NCI-H1930 (cell line): ENCODE measurements at regions not wholly inside any gene's neighbourhood (a gene's known extent, or its start where the extent isn't known, plus 50 kb on each side); places are given as distances from the start of the nearest gene placed in this dataset.
A peak's percentile ranks its signal among the peaks of the same experiment; 100 is the strongest.

Source experiments
- DNase-seq, 2 experiments: peaks; one replicate each; lab custom pipeline; 2025; lab: John Stamatoyannopoulos, UW

DNA sequence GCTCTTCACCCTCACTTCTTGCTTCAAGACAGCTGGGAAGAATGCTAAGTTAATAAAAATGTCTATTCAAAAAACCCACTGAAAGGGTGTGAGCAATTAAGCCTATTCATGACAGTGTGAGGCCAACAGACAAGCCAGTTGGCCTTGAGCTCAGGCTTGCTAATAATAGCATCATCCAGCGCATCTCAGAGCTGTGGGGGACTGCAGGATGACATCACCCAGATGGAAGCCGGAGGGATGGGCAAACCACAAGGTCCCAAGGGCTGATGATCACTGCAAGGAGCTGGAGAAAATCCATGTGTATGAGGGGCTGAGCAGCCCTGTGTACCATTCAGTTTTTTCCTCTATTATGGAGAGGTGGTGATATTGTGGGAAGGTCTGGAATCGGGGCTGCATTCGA is 770.4 kb downstream of the TNS3 start:
- no peak for DNase-seq

- no peak for DNase-seq
These were observed 770.9 kb downstream of the TNS3 start for GRCh38 chr7:46810986-46811385.

DNA sequence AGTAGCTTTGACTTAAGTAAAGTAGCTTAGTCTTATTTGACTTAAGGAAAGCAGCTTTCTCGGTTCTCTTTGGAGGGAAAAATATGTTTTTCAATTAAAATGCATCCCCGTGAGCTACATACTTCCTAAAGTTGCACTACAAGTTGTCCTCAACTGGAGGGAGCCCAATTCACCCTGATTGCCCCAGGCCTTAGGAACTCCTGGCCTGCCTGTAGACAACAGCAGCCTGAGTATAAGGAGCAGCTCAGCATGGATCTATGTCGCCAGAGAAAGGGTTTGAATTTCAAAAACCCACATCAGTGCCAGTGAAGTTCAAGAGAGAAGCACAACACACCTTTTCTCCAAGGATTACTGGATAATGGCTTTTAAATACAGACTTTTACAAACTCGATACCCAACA is 772.0 kb downstream of the TNS3 start:
- DNase-seq: no peak

- DNase-seq: no peak
These were observed 775.1 kb downstream of the TNS3 start for GRCh38 chr7:46806856-46807255.

GRCh38 chr7:46802479-46802878 is 779.4 kb downstream of the TNS3 start:
- DNase-seq: no peak

DNA sequence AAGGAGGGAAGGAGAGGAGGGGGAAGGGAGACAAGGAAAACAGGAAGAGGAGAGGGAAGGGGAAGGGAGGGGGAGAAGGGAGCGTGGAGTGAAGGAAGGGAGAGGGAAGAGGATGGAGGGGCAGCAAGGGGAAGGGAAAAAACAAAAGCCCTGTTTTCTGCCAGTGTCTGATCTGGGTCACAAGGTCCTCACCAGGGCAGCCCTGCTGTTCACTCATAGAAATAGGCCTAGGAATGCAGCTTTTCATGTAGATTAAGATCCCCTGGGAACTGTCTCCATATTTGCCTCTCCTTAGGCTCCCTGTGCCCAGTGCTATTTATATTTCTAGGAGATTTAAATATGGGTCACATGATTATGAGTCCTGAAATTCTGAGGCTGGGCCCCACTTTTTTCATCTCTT is 790.7 kb downstream of the TNS3 start:
- no peak for DNase-seq

DNA sequence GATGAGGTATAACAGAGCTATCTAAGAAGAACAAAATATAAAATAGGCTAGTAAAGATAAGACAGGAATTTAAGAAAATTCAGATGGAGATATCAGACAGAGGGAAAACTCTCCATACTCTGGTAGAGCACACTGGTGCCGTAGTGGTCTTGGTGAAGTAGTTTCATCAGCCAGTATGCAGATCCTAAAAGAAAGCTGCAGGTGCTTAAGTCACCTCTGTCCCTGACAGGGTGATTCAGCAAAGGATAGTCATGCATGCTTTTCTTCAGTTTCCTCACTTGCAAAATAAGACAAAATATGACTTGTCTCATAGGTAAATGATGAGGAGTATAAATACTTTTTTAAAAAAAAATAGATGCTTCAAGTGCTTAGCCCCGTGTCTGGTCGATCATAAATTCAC is 794.9 kb downstream of the TNS3 start:
- no peak for DNase-seq

- DNase-seq: no peak
These were observed 795.5 kb downstream of the TNS3 start for GRCh38 chr7:46786221-46786954.

DNA sequence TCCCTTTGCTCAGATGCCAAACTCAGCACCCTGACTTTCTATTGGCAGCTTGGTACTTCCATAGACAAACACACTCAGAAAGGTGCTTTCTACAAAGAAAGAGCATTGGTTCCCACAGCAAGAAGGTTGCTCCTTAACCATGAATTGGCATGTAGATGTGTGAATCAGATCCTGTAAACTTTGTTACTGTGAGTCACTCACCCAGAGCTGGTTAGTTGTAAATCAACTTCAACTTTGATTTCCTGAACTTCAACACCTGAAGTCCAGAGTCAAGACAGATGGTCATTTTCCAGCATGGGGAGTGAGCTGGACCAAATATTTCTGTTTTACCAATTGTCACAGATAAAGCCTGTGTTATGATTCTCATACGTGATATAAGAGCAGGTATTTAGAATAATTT is 797.2 kb downstream of the TNS3 start:
- DNase-seq: no peak

- DNase-seq: no peak
These were observed 799.9 kb downstream of the TNS3 start for GRCh38 chr7:46781901-46782439.

GRCh38 chr7:46776790-46777189 is 805.1 kb downstream of the TNS3 start:
- peak in 1 of 2 experiments; percentile 6 for DNase-seq

DNA sequence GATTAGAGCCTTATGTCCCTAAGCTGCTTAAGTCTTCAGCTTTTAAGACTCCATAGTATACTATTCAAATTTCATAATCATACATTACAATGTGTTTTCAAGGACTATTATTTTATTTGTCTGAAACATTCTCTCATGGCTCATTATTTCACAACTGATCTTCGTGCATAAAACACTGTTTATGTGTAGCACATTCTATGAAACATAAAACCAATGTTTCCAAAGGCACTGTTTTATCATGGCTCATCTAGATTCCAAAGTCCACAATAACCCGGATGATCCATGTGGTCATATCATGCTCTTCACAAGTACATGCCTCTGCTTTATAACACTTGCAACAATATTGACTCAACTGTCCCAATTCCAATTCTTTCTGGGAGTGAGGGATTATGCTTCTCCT is 806.1 kb downstream of the TNS3 start:
- DNase-seq: no peak

DNA sequence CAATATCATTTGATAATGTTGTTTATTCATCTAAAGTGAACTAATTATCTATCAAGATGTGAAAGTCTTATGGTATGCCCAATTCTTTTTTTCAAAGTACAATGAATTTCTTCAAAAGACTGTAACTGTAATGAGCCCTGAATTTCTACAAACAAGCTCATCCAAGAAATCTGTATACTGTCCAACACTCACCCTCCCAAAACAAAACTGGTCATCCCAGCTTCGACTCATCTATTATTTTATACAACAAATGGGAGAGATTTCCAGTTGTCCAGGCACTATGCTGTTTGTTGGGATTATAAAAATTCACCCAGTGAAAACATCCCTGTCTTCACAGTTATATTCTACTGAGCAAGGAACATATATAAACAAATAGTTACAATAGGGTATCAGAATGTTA is 806.9 kb downstream of the TNS3 start:
- DNase-seq: no peak

DNA sequence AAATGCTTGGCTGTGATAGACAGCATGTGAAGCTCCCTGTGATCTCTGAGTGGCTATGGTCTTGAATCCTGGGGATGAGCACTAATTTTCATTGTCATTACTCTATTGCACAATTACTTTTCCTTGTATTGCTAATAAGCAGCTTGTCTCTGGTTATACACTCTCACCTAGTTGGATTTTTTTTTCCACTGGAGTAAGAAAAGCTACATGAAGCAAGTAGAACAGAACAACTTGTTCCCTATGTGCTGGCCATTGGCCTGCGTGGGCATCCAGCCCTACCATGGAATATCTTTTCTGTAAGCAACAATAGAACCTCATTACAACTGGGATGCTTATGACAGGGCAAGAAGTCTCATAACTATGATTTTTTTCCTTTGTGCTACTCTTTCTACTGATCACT is 807.4 kb downstream of the TNS3 start:
- no peak for DNase-seq

DNA sequence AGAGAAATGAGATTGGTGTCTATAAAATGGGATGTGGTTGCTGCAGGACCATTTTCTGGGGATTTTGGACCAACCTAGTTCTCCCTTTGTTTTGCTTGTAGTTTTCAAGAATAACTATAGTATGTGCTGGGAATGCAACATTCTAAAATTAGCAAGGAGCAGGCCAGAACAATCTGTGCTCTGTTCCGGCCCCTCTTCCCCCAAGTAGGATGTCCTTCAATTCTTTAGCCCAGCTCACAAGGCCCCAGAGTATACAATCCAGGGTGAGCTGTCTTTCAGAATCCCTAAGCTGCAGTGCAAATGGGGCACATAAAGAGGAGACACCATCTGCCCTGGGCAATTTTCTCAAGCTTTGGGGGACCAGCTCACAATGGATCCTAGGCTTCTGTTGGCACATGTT is 809.1 kb downstream of the TNS3 start:
- no peak for DNase-seq

DNA sequence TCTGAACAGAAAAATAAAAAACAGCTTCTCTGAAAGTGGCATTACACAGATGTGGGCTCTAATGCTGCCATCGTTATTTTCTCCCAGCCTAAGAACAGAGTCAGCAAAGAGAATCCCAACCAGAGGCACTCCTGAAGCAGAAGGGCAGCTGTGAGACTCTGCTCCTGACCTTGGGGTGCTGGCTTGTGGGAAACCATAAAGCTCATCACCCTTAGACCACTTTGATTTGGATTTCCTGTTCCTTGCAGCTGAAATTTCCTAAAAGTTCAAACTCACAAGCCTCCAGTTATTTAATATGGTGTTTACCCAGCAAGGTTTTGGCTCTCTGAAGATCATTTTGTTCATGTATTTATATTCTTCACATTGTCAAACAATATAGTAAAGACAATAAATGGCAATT is 814.8 kb downstream of the TNS3 start:
- DNase-seq: no peak

GRCh38 chr7:46764100-46764936 is 817.6 kb downstream of the TNS3 start:
- DNase-seq: no peak

- DNase-seq: no peak
These were observed 818.6 kb downstream of the TNS3 start for GRCh38 chr7:46763344-46763743.

DNA sequence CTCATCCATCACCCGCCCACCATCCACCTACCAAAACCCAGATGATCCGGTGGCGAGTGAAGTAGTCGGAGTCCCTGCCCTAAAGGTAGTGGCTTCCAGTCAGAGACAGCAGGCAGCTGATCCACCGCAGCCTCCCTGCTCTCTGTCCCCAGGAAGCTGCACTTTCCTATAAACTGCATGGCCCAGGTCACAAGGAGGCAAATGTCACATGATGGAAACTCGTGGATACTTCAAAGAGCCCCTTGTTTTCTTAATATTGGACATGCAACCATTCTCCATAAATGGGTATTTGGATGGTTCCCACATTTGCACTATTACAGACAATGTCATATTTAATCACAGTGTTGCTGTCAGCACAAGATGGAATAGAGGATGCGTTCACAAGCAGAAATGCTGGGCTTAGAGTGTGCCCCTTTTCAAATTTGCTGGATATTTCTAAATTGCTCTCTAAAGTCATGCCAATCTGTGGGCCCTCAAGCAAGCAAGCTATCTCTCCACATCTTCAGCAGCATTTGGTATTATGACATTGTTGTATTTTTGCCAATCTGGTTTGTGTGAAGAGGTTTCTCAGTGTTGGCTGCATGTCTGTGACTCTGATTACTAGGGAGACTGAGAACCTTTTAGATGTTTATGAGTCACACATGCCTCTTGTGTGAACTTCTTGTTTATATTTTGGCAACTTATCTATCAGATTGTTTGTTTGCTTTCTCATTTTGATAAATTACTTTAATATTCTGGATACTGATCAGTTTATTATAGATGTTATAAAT is 822.0 kb downstream of the TNS3 start:
- no peak for DNase-seq

GRCh38 chr7:46756996-46757395 is 824.9 kb downstream of the TNS3 start:
- no peak for DNase-seq

DNA sequence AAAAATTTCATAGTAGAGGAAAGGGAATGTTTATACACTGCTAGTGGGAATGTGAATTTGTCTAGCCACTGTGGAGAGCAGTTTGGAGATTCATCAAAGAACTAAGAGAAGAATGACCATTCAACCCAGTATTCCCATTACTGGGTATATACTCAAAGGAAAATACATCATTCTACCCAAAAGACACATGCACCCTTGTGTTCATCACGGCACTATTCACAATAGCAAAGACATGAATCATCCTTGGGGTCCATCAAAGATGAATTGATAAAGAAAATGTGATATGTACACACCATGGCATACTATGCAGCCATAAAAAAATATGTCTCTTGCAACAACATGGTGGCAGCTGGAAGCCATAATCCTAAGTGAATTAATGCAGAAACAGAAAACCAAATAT is 825.7 kb downstream of the TNS3 start:
- no peak for DNase-seq
